NCI-H460 (cell line): ENCODE measurements at regions not wholly inside any gene's neighbourhood (a gene's known extent, or its start where the extent isn't known, plus 50 kb on each side); places are given as distances from the start of the nearest gene placed in this dataset.

ENCODE experiments used
- DNase-seq: peaks from one replicate; pipeline ENCODE4 v3.0.0-alpha.2; 2016; ENCODE audit warnings: low read depth; ENCODE audit errors: extremely low read depth

- DNase-seq: no peak
Observed at GRCh38 chr9:13778631-13779030, 499.1 kb upstream of the MPDZ start.

- DNase-seq: no peak
Observed at GRCh38 chr9:13770956-13771355, 491.5 kb upstream of the MPDZ start.

GRCh38 chr9:13769641-13770040, 490.1 kb upstream of the MPDZ start:
- no peak for DNase-seq

GRCh38 chr9:13769006-13769405, 489.5 kb upstream of the MPDZ start:
- no peak for DNase-seq

GRCh38 chr9:13762209-13762608, 482.7 kb upstream of the MPDZ start:
- no peak for DNase-seq

GRCh38 chr9:13759551-13759950, 480.1 kb upstream of the MPDZ start:
- DNase-seq: no peak

GRCh38 chr9:13758936-13759335, 479.4 kb upstream of the MPDZ start:
- DNase-seq: no peak

- no peak for DNase-seq
Observed at GRCh38 chr9:13756943-13757342, 477.5 kb upstream of the MPDZ start.

GRCh38 chr9:13755551-13755950, 476.1 kb upstream of the MPDZ start:
- no peak for DNase-seq

GRCh38 chr9:13750639-13751038, 471.1 kb upstream of the MPDZ start:
- no peak for DNase-seq

GRCh38 chr9:13750061-13750460, 470.6 kb upstream of the MPDZ start:
- no peak for DNase-seq

GRCh38 chr9:13746876-13747275, 467.4 kb upstream of the MPDZ start:
- DNase-seq: no peak

GRCh38 chr9:13744261-13744901, 464.9 kb upstream of the MPDZ start:
- DNase-seq: no peak

- DNase-seq: no peak
Observed at GRCh38 chr9:13737885-13738284, 458.4 kb upstream of the MPDZ start.

- no peak for DNase-seq
Observed at GRCh38 chr9:13735181-13735580, 455.7 kb upstream of the MPDZ start.

GRCh38 chr9:13734601-13735000, 455.1 kb upstream of the MPDZ start:
- no peak for DNase-seq

- no peak for DNase-seq
Observed at GRCh38 chr9:13732290-13732689, 452.8 kb upstream of the MPDZ start.

- DNase-seq: no peak
Observed at GRCh38 chr9:13731637-13732036, 452.1 kb upstream of the MPDZ start.

GRCh38 chr9:13729955-13730354, 450.5 kb upstream of the MPDZ start:
- no peak for DNase-seq

GRCh38 chr9:13728917-13729811, 449.7 kb upstream of the MPDZ start:
- no peak for DNase-seq

- DNase-seq: no peak
Observed at GRCh38 chr9:13728131-13728530, 448.6 kb upstream of the MPDZ start.

GRCh38 chr9:13726746-13727145, 447.3 kb upstream of the MPDZ start:
- no peak for DNase-seq
